GM10248 (cell line): ENCODE measurements at regions not wholly inside any gene's neighbourhood (a gene's known extent, or its start where the extent isn't known, plus 50 kb on each side); places are given as distances from the start of the nearest gene placed in this dataset.
"Not testable (repeated sequence)": the region's sequence is repeated elsewhere in the genome, so short reads cannot be mapped to it uniquely, and the experiment has no call there.

Experiments used
- CTCF ChIA-PET: fragments of 300-600 bp; sonication (Branson Sonifier 250); formaldehyde crosslinking; extraction: SDS; loops from one replicate; lab custom pipeline; 2021; ENCODE audit warnings: antibody characterized with exemption; lab: Yijun Ruan, JAX
- POLR2A ChIA-PET: fragments of 350-650 bp; sonication (Branson Sonifier 250); formaldehyde crosslinking; extraction: SDS; loops from one replicate; lab custom pipeline; 2020; ENCODE audit warnings: antibody characterized with exemption; lab: Yijun Ruan, JAX
- DNase-seq: peaks from one replicate; pipeline ENCODE4 v3.0.0; 2012; ENCODE audit errors: extremely low spot score
- CTCF ChIP-seq: IDR thresholded peaks from 2 replicates; pipeline ENCODE4 v1.5.1; 2012; ENCODE audit warnings: mild to moderate bottlenecking, low read depth; ENCODE audit errors: extremely low read depth, missing control alignments, control extremely low read depth

- DNase-seq: no peak
- no peak for TF ChIP-seq CTCF
- ChIA-PET CTCF (interaction anchor here (1.5 kb wide), 1 partner anchor 11 kb away, joined by 3 read pairs; no protein-coding TSS in a partner anchor), POLR2A (no interaction called here)
Observed at GRCh38 chr6:135601857-135602256, 104.3 kb upstream of the AHI1 start.

GRCh38 chr6:135603249-135603648 lies 105.7 kb upstream of the AHI1 start:
- ChIA-PET POLR2A (no interaction called here), CTCF (interaction anchor here (1.3 to 1.7 kb wide), 5 partner anchors 10 to 31 kb away, joined by 3 to 4 read pairs (median 3); no protein-coding TSS in a partner anchor)
- TF ChIP-seq CTCF: no peak

GRCh38 chr6:135604035-135604860 lies 106.7 kb upstream of the AHI1 start:
- POLR2A ChIA-PET: no interaction called here
- CTCF ChIA-PET: interaction anchor here (1.0 to 1.7 kb wide), 8 partner anchors 9 to 50 kb away, joined by 3 to 4 read pairs (median 3); no protein-coding TSS in a partner anchor
- no peak for DNase-seq
- no peak for TF ChIP-seq CTCF

More at GRCh38 chr6:135603249-135603648, 105.7 kb upstream of the AHI1 start:
- no peak for DNase-seq

GRCh38 chr6:135605278-135605790 lies 107.8 kb upstream of the AHI1 start:
- no peak for TF ChIP-seq CTCF
- DNase-seq: no peak
- ChIA-PET POLR2A (no interaction called here), CTCF (interaction anchor here (1.2 kb wide), 1 partner anchor 28 kb away, joined by 3 read pairs; no protein-coding TSS in a partner anchor)

GRCh38 chr6:135606392-135606791 lies 108.9 kb upstream of the AHI1 start:
- CTCF ChIA-PET: no interaction called here
- no peak for DNase-seq
- POLR2A ChIA-PET: interaction anchor here (0.6 kb wide), 1 partner anchor 9 kb away, joined by 4 read pairs; no protein-coding TSS in a partner anchor
- TF ChIP-seq CTCF: no peak

GRCh38 chr6:135608031-135608430 lies 110.5 kb upstream of the AHI1 start:
- no peak for DNase-seq
- POLR2A ChIA-PET: no interaction called here
- TF ChIP-seq CTCF: no peak
- CTCF ChIA-PET: no interaction called here

- POLR2A ChIA-PET, CTCF ChIA-PET, DNase-seq: not testable (repeated sequence)
Observed at GRCh38 chr6:135610192-135610591, 112.7 kb upstream of the AHI1 start.
